Suprapubic skin (tissue), 4 donors: ENCODE measurements at regions not wholly inside any gene's neighbourhood (a gene's known extent, or its start where the extent isn't known, plus 50 kb on each side); places are given as distances from the start of the nearest gene placed in this dataset.
A peak's percentile ranks its signal among the peaks of the same experiment; 100 is the strongest.

Source experiments
- DNase-seq, 2 donors: peaks; one replicate each; pipeline ENCODE4 v3.0.0-alpha.2; 2019; ENCODE audit warnings: low spot score in 2 of 2
- H3K27ac ChIP-seq: fragments of 200-600 bp; sonication (generic); one replicate; pipeline ENCODE4 v1.5.1; 2019
- H3K27me3 ChIP-seq: fragments of 200-600 bp; sonication (generic); one replicate; pipeline ENCODE4 v1.5.1; 2019
- H3K36me3 ChIP-seq: fragments of 200-600 bp; sonication (generic); one replicate; pipeline ENCODE4 v1.5.1; 2019
- H3K4me1 ChIP-seq: fragments of 200-600 bp; sonication (generic); one replicate; pipeline ENCODE4 v1.5.1; 2019
- H3K4me3 ChIP-seq: fragments of 200-600 bp; sonication (generic); one replicate; pipeline ENCODE4 v1.5.1; 2019; ENCODE audit warnings: mild to moderate bottlenecking
- H3K9me3 ChIP-seq: fragments of 200-600 bp; sonication (generic); one replicate; pipeline ENCODE4 v1.5.1; 2019
- EP300 ChIP-seq: sonication (generic); formaldehyde crosslinking; IDR thresholded peaks from one replicate; pipeline ENCODE4 v1.6.1; 2017; ENCODE audit warnings: antibody characterized with exemption
- POLR2A ChIP-seq, 2 donors: fragments of 450-650 bp; IDR thresholded peaks; one replicate each; pipeline ENCODE4 v1.6.1; 2017; ENCODE audit warnings: antibody characterized with exemption in 2 of 2, mild to moderate bottlenecking in 2 of 2, moderate library complexity in 2 of 2
- POLR2AphosphoS5 ChIP-seq, 3 donors: sonication (generic); formaldehyde crosslinking; IDR thresholded peaks; one replicate each; pipeline ENCODE4 v1.6.1; 2017; ENCODE audit warnings: antibody characterized with exemption in 3 of 3
- WGBS: methylation state at CpG from one replicate; pipeline ENCODE4 v1.1.5; 2018; 5-methylcytosine and 5-hydroxymethylcytosine counted together
- TF ChIP-seq, protein P1 (sequence below), 2 donors: fragments of 200-600 bp in 1 of 2; fragments of 450-650 bp in 1 of 2; sonication (generic) in 1 of 2; IDR thresholded peaks; one replicate each; pipeline ENCODE4 v1.5.1; 2016 to 2019; ENCODE audit warnings: antibody characterized with exemption in 2 of 2, mild to moderate bottlenecking in 1 of 2, moderate library complexity in 1 of 2

- no peaks in the 10 kb centered on the region for H3K4me1 ChIP-seq
- H3K36me3 ChIP-seq = no peaks in the 10 kb centered on the region
- H3K4me3 ChIP-seq = no peak overlapping the region
- H3K27ac ChIP-seq = no peak overlapping the region
- no peak for DNase-seq
- no peaks in the 10 kb centered on the region for H3K9me3 ChIP-seq
- TF ChIP-seq POLR2A (IDR thresholded peaks at IDR 0.05) (no peak), POLR2AphosphoS5 (IDR thresholded peaks at IDR 0.05) (no peak), EP300 (no peak)
- TF ChIP-seq, protein P1, sequence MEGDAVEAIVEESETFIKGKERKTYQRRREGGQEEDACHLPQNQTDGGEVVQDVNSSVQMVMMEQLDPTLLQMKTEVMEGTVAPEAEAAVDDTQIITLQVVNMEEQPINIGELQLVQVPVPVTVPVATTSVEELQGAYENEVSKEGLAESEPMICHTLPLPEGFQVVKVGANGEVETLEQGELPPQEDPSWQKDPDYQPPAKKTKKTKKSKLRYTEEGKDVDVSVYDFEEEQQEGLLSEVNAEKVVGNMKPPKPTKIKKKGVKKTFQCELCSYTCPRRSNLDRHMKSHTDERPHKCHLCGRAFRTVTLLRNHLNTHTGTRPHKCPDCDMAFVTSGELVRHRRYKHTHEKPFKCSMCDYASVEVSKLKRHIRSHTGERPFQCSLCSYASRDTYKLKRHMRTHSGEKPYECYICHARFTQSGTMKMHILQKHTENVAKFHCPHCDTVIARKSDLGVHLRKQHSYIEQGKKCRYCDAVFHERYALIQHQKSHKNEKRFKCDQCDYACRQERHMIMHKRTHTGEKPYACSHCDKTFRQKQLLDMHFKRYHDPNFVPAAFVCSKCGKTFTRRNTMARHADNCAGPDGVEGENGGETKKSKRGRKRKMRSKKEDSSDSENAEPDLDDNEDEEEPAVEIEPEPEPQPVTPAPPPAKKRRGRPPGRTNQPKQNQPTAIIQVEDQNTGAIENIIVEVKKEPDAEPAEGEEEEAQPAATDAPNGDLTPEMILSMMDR (IDR thresholded peaks at IDR 0.05) = no peak
- H3K27me3 ChIP-seq = no peaks in the 10 kb centered on the region
- WGBS = 40% methylated on average over 3 of the region's 3 CpGs
These were observed 176.2 kb upstream of the CHRM2 start for GRCh38 chr7:136692221-136692620.

GRCh38 chr7:136688601-136689000, 179.9 kb upstream of the CHRM2 start:
- DNase-seq = no peak
- no peak overlapping the region for H3K4me3 ChIP-seq
- no peaks in the 10 kb centered on the region for H3K4me1 ChIP-seq
- H3K9me3 ChIP-seq = no peaks in the 10 kb centered on the region
- WGBS = 74% methylated on average over 2 of the region's 2 CpGs
- H3K27me3 ChIP-seq = no peaks in the 10 kb centered on the region
- H3K36me3 ChIP-seq = no peaks in the 10 kb centered on the region
- TF ChIP-seq, protein P1 (IDR thresholded peaks at IDR 0.05) = no peak
- TF ChIP-seq POLR2AphosphoS5 (IDR thresholded peaks at IDR 0.05) = no peak
- no peak for TF ChIP-seq EP300
- no peak for TF ChIP-seq POLR2A (IDR thresholded peaks at IDR 0.05)
- no peak overlapping the region for H3K27ac ChIP-seq

DNA sequence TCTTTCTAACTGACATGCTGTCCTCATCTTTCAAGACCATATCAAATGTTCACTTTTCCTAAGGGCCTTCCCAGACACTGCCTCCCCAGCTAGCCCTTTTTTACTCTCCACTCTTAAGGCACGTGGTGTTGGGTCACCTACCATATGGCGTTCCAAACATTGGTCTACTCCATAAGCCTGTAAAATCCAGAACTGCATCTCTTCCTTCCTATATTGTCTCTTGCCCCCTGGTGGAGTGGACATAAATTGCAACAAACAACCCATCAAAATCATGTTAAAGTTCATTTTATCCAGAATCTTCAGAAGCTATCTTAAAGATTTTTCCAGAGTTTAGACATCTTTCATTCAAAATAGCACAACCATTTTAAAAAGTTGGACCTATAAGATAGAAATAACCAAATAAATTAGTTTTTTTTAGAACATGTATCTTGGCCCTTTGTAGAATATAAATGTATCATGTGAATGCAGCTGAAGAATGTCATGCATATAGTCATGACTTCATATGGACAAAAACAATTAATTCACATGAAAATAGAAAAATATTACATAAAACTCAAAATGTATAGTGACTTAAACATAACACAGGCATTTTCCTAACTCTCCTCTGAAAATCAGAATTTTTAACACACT, 180.6 kb upstream of the CHRM2 start:
- DNase-seq = no peak
- Histone ChIP-seq H3K36me3 (no peaks in the 10 kb centered on the region), H3K9me3 (no peaks in the 10 kb centered on the region), H3K4me1 (no peaks in the 10 kb centered on the region), H3K27ac (no peak overlapping the region), H3K27me3 (no peaks in the 10 kb centered on the region), H3K4me3 (no peak overlapping the region)
- TF ChIP-seq, protein P1 (IDR thresholded peaks at IDR 0.05) = peak in 1 of 2 donors; percentile 14
- TF ChIP-seq POLR2AphosphoS5 (IDR thresholded peaks at IDR 0.05) = no peak
- WGBS = 59% methylated on average over 2 of the region's 2 CpGs

DNA sequence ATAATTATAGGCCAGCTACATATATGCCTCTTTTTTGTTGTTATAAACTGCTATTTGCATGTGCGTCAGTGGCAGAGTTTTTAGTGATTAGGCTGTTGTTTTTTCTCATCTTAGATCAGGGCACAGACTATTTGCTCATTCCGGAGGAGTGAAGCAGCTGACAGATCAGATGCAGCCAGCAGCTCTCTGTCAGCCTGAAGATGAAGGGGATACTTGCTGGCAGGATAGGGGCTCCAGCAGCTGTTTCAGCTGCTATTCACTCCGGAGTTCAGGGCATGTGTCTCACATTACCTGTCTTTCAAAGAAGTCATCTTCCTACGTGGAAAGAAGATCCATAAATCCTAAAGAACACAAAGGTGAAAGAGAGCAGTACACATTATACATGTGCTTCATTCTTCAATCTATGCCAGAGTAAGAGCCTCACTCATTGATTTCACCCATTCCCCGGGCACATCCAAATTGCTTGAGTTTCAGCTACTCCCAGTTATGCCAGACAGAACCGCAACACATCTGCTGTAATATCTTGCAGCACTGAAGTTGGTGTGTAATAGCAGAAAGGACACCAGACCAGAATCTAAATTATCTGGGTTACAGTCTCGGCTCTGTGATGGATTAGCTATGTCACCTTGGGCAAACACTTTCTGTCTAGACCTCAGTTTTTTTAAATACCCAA, 182.8 kb upstream of the CHRM2 start:
- Histone ChIP-seq H3K27me3 (no peaks in the 10 kb centered on the region), H3K9me3 (no peaks in the 10 kb centered on the region), H3K4me3 (no peak overlapping the region), H3K27ac (no peak overlapping the region), H3K4me1 (no peaks in the 10 kb centered on the region), H3K36me3 (no peaks in the 10 kb centered on the region)
- no peak for DNase-seq
- WGBS = 31% methylated on average over 7 of the region's 7 CpGs
- TF ChIP-seq POLR2A (IDR thresholded peaks at IDR 0.05) (no peak), EP300 (no peak), POLR2AphosphoS5 (IDR thresholded peaks at IDR 0.05) (no peak)
- TF ChIP-seq, protein P1 (IDR thresholded peaks at IDR 0.05) = no peak

DNA sequence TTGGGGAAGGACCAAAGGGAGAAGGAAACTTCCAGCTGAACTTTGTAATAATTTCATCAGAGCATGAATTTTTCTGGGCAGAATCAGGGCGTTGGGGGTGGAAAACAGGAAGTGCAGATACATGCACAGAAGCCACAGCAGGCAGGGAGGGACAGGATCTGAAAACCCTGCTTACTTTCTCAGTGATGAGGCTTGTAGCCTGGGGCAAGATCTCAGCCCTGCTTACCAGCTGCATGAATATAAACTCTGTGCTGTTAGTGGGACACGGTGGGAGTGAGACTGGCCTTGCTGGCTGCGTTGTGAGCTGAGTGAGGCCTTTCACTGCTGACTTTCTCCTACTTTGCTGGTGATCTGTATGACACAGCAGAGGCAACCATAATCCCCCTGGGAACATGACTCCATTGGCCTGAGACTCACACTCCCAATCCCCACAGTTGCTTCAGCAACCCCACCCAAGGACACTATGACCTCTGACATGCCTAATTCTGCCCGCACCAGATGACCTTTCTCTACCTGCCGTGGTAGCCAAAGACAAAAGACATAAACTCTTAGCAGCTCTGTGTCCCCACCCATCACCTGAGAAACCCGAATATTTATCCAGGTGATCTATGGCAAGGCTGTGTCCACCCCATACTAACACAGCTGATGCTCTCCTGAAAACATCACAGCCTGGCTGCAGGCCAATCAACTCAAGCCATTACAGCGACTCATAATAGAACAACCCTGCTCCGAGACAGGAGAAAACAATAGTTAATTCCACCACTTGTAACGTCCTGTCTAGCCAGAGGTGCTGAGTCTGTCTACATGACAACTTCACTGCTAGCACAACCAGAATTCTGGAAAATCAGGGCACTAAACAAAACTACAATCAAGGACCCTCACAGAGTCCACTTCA, 190.7 kb upstream of the CHRM2 start:
- Histone ChIP-seq H3K27me3 (no peaks in the 10 kb centered on the region), H3K4me3 (no peak overlapping the region), H3K4me1 (no peaks in the 10 kb centered on the region), H3K27ac (no peak overlapping the region), H3K9me3 (peaks cover 7% of the 10 kb centered on the region), H3K36me3 (no peaks in the 10 kb centered on the region)
- WGBS = 42% methylated on average over 7 of the region's 9 CpGs
- TF ChIP-seq, protein P1 (IDR thresholded peaks at IDR 0.05) = no peak
- TF ChIP-seq POLR2A (IDR thresholded peaks at IDR 0.05) (no peak), EP300 (no peak), POLR2AphosphoS5 (IDR thresholded peaks at IDR 0.05) (no peak)
- no peak for DNase-seq
